ENCODE measurements at regions not wholly inside any gene's neighbourhood (a gene's known extent, or its start where the extent isn't known, plus 50 kb on each side); places are given as distances from the start of the nearest gene placed in this dataset.
A peak's percentile ranks its signal among the peaks of the same experiment; 100 is the strongest.

DNA sequence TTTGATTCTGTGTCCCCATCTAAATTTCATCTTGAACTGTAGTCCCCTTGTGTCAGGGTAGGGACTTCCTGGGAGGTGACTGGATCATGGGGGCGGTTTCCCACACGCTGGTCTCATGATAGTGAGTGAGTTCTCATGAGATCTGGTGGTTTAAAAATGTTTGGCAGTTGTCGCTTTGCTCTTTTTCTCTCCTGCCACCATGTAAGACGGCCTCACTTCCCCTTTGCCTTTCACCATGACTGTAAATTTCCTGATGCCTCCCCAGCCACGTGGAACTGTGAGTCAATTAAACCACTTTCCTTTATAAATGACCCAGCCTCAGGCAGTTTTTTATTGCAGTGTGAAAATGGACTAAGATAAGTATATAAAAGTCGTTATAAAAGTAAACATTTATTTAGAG, 80.5 kb upstream of the SGK1 start:
- POLR2A ChIA-PET = no interaction called here
- intact Hi-C loops (cut with micrococcal nuclease) = no loop called here

DNA sequence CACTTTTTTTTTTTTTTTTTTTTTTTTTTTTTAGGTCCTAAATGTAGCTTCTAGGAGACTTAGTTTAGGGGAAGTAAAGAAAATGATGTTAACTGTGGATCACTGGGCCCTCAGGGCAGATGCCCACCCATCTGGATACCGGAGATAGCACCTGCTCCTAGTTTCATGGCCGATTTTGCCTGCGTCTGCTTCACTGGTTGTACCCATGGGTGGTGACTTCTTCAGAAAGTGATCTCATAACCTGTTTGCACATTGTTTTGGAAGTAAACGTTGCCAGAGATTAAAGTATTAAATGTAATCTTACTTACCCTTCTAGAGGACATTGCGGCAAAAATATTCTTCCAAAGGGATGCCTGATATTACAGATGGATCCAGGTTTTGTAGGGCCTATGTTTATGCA, 79.8 kb upstream of the SGK1 start:
- no peaks in the 10 kb centered on the region for H3K36me3 ChIP-seq (ENCODE audit: control insufficient read depth in 2 of 2, extremely low read depth in 1 of 2, insufficient read depth in 2 of 2, low read length in 2 of 2)
- no peaks in the 10 kb centered on the region for H4K20me1 ChIP-seq (replicated peaks; ENCODE audit: control insufficient read depth, extremely low read depth, insufficient read depth, low read length)
- no peaks in the 10 kb centered on the region for H3K27me3 ChIP-seq (ENCODE audit: control insufficient read depth in 2 of 2, insufficient read depth in 2 of 2, low read length in 2 of 2)
- BruUV-seq (replicated peaks) = no TSS peak
- no peaks in the 10 kb centered on the region for H3K9me1 ChIP-seq (replicated peaks; ENCODE audit: control insufficient read depth, extremely low read depth, insufficient read depth, low read length)
- ChIA-PET POLR2A (no interaction called here), CTCF (interaction anchor here (1.3 kb wide), 1 partner anchor 7 kb away, joined by 3 read pairs; no protein-coding TSS in a partner anchor)
- FAIRE-seq (no peak), DNase-seq (ENCODE audit: low read depth, low spot score) (no peak)
- H3K79me2 ChIP-seq (ENCODE audit: control insufficient read depth, insufficient read depth, low read length) = no peaks in the 10 kb centered on the region
- H3K4me2 ChIP-seq (ENCODE audit: insufficient read depth, low read length) = no peak overlapping the region
- no peaks in the 10 kb centered on the region for H3K4me1 ChIP-seq (ENCODE audit: control insufficient read depth, extremely low read depth, insufficient read depth, low read length)
- no peak overlapping the region for H3K4me3 ChIP-seq (replicated peaks in 1 of 3; ENCODE audit: insufficient read depth in 1 of 3, low read depth in 1 of 3, low read length in 3 of 3)
- H3K9me3 ChIP-seq (replicated peaks; ENCODE audit: control insufficient read depth, insufficient read depth, low read length) = no peaks in the 10 kb centered on the region
- no peak overlapping the region for H2AFZ ChIP-seq (ENCODE audit: low read depth, low read length)
- dilution Hi-C loops (cut with MboI; ENCODE audit: extremely low pct_ligation_motif_present, low sequenced_read_pairs) = no loop called here
- H3K9ac ChIP-seq (replicated peaks; ENCODE audit: extremely low read depth, insufficient read depth, low read length) = no peak overlapping the region
- intact Hi-C loops (cut with micrococcal nuclease) = no loop called here
- H3K27ac ChIP-seq (ENCODE audit: insufficient read depth, low read depth, low read length) = no peak overlapping the region
- TF ChIP-seq POLR2AphosphoS5 (IDR thresholded peaks at IDR 0.05; ENCODE audit: insufficient read depth, low read depth, low read length) = no peak
- TF ChIP-seq, protein P1, sequence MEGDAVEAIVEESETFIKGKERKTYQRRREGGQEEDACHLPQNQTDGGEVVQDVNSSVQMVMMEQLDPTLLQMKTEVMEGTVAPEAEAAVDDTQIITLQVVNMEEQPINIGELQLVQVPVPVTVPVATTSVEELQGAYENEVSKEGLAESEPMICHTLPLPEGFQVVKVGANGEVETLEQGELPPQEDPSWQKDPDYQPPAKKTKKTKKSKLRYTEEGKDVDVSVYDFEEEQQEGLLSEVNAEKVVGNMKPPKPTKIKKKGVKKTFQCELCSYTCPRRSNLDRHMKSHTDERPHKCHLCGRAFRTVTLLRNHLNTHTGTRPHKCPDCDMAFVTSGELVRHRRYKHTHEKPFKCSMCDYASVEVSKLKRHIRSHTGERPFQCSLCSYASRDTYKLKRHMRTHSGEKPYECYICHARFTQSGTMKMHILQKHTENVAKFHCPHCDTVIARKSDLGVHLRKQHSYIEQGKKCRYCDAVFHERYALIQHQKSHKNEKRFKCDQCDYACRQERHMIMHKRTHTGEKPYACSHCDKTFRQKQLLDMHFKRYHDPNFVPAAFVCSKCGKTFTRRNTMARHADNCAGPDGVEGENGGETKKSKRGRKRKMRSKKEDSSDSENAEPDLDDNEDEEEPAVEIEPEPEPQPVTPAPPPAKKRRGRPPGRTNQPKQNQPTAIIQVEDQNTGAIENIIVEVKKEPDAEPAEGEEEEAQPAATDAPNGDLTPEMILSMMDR (IDR thresholded peaks at IDR 0.05; ENCODE audit: extremely low read depth in 1 of 2, insufficient read depth in 1 of 2, low read depth in 1 of 2, low read length in 2 of 2) = no peak
- TF ChIP-seq EZH2 (IDR thresholded peaks at IDR 0.05; ENCODE audit: borderline replicate concordance, low read depth, low read length, severe bottlenecking) = no peak
- TF ChIP-seq, protein P2, sequence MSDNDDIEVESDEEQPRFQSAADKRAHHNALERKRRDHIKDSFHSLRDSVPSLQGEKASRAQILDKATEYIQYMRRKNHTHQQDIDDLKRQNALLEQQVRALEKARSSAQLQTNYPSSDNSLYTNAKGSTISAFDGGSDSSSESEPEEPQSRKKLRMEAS (IDR thresholded peaks at IDR 0.05; ENCODE audit: insufficient read depth, insufficient read length) = no peak
- TF ChIP-seq FOS (IDR thresholded peaks at IDR 0.05; ENCODE audit: borderline replicate concordance, insufficient read depth, low read length) = no peak
- no peak for TF ChIP-seq MYC (IDR thresholded peaks at IDR 0.05; ENCODE audit: low read depth, low read length)
- no peak for TF ChIP-seq POLR2A (IDR thresholded peaks at IDR 0.05; ENCODE audit: low read depth, low read length)
- no peak for TF ChIP-seq JUN (IDR thresholded peaks at IDR 0.05; ENCODE audit: borderline replicate concordance, insufficient read depth, insufficient read length, low read depth)
- TF ChIP-seq GATA2 (IDR thresholded peaks at IDR 0.05; ENCODE audit: insufficient read depth, insufficient read length, low read depth, low read length) = no peak

More for the DNA sequence above, 80.5 kb upstream of the SGK1 start:
- no peak for TF ChIP-seq EZH2 (IDR thresholded peaks at IDR 0.05; ENCODE audit: borderline replicate concordance, low read depth, low read length, severe bottlenecking)
- TF ChIP-seq JUN (IDR thresholded peaks at IDR 0.05; ENCODE audit: borderline replicate concordance, insufficient read depth, insufficient read length, low read depth) = no peak
- TF ChIP-seq, protein P2 (IDR thresholded peaks at IDR 0.05; ENCODE audit: insufficient read depth, insufficient read length) = no peak
- no peak for TF ChIP-seq POLR2A (IDR thresholded peaks at IDR 0.05; ENCODE audit: low read depth, low read length)
- TF ChIP-seq MYC (IDR thresholded peaks at IDR 0.05; ENCODE audit: low read depth, low read length) = no peak
- peak; percentile 36 for TF ChIP-seq FOS (IDR thresholded peaks at IDR 0.05; ENCODE audit: borderline replicate concordance, insufficient read depth, low read length)
- Histone ChIP-seq H3K9me1 (replicated peaks; ENCODE audit: control insufficient read depth, extremely low read depth, insufficient read depth, low read length) (no peaks in the 10 kb centered on the region), H3K4me1 (ENCODE audit: control insufficient read depth, extremely low read depth, insufficient read depth, low read length) (no peaks in the 10 kb centered on the region), H4K20me1 (replicated peaks; ENCODE audit: control insufficient read depth, extremely low read depth, insufficient read depth, low read length) (no peaks in the 10 kb centered on the region), H3K4me2 (ENCODE audit: insufficient read depth, low read length) (no peak overlapping the region), H3K79me2 (ENCODE audit: control insufficient read depth, insufficient read depth, low read length) (no peaks in the 10 kb centered on the region), H3K36me3 (ENCODE audit: control insufficient read depth in 2 of 2, extremely low read depth in 1 of 2, insufficient read depth in 2 of 2, low read length in 2 of 2) (no peaks in the 10 kb centered on the region), H3K27me3 (ENCODE audit: control insufficient read depth in 2 of 2, insufficient read depth in 2 of 2, low read length in 2 of 2) (no peaks in the 10 kb centered on the region), H2AFZ (ENCODE audit: low read depth, low read length) (peak overlapping the region; percentile 80), H3K4me3 (replicated peaks in 1 of 3; ENCODE audit: insufficient read depth in 1 of 3, low read depth in 1 of 3, low read length in 3 of 3) (no peak overlapping the region), H3K9ac (replicated peaks; ENCODE audit: extremely low read depth, insufficient read depth, low read length) (no peak overlapping the region), H3K27ac (ENCODE audit: insufficient read depth, low read depth, low read length) (no peak overlapping the region), H3K9me3 (replicated peaks; ENCODE audit: control insufficient read depth, insufficient read depth, low read length) (no peaks in the 10 kb centered on the region)
- no TSS peak for BruUV-seq (replicated peaks)
- peak; percentile 33 for FAIRE-seq
- dilution Hi-C loops (cut with MboI; ENCODE audit: extremely low pct_ligation_motif_present, low sequenced_read_pairs) = no loop called here
- CTCF ChIA-PET = no interaction called here
- DNase-seq (ENCODE audit: low read depth, low spot score) = peak; percentile 48

All from endothelial cell of umbilical vein (primary cell).